DOHH2 (cell line): ENCODE measurements at regions not wholly inside any gene's neighbourhood (a gene's known extent, or its start where the extent isn't known, plus 50 kb on each side); places are given as distances from the start of the nearest gene placed in this dataset.

ENCODE experiments used
- EZH2phosphoT487 ChIP-seq: fragments of 200-600 bp; sonication (generic); IDR thresholded peaks from 2 replicates; pipeline ENCODE4 v1.6.1; 2017; ENCODE audit warnings: borderline replicate concordance, mild to moderate bottlenecking, antibody characterized with exemption, low read length, moderate library complexity, mixed read lengths
- TF ChIP-seq, protein P1 (sequence below): fragments of 200-600 bp; sonication (generic); IDR thresholded peaks from one replicate; pipeline ENCODE4 v1.5.1; 2014; ENCODE audit warnings: antibody characterized with exemption, mild to moderate bottlenecking, low read depth, low read length; ENCODE audit not compliant: poor library complexity, severe bottlenecking

DNA sequence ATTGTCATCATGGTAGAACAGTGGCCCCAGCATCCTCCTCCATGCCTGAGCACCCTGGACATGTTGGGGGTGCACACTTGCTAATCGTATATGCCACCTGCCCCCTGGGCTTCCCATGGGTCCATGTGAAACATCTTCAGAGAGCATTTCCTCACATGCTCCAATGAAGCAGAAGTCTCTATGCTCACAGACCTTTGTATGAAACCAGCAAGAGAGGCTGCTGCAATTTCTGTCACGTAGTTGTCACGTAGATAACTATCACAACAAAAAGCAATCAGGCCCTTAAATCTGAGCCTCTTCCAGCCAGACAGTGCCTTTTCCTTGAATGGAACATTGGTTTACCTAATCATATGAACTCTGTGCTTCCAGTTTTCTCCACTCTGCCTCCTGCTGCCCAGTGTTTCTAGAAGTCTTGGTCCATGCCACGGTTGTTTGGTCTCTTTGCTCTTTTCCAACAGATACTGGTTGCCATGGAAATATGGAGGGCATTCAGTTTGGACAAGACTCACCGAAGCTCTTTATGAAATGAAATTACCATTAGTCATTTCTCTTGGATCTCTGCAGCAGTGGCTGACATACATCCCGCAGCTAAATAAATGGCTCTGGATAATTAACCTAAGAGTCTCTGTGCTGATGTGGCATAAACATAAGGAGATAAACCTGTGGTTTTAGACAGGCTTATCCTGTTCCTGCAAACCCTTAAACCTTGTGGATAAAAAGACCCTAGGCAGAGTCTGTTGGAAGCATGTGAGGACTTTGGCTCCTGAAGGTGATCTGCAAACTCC lies 172.8 kb upstream of the SYNDIG1 start:
- TF ChIP-seq, protein P1, sequence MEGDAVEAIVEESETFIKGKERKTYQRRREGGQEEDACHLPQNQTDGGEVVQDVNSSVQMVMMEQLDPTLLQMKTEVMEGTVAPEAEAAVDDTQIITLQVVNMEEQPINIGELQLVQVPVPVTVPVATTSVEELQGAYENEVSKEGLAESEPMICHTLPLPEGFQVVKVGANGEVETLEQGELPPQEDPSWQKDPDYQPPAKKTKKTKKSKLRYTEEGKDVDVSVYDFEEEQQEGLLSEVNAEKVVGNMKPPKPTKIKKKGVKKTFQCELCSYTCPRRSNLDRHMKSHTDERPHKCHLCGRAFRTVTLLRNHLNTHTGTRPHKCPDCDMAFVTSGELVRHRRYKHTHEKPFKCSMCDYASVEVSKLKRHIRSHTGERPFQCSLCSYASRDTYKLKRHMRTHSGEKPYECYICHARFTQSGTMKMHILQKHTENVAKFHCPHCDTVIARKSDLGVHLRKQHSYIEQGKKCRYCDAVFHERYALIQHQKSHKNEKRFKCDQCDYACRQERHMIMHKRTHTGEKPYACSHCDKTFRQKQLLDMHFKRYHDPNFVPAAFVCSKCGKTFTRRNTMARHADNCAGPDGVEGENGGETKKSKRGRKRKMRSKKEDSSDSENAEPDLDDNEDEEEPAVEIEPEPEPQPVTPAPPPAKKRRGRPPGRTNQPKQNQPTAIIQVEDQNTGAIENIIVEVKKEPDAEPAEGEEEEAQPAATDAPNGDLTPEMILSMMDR, result no peak
- no peak for TF ChIP-seq EZH2phosphoT487
